PC-9 (cell line): ENCODE measurements at regions not wholly inside any gene's neighbourhood (a gene's known extent, or its start where the extent isn't known, plus 50 kb on each side); places are given as distances from the start of the nearest gene placed in this dataset.

ENCODE experiments used
- EZH2 ChIP-seq: fragments of 200-600 bp; sonication (generic); IDR thresholded peaks from 2 replicates; pipeline ENCODE4 v1.8.0; 2017; ENCODE audit warnings: antibody characterized with exemption, low read depth
- TF ChIP-seq, protein P1 (sequence below): fragments of 200-600 bp; sonication (generic); conservative IDR thresholded peaks from 2 replicates; pipeline ENCODE4 v1.6.1; 2017; ENCODE audit warnings: mixed run types, antibody characterized with exemption, mild to moderate bottlenecking, moderate library complexity

DNA sequence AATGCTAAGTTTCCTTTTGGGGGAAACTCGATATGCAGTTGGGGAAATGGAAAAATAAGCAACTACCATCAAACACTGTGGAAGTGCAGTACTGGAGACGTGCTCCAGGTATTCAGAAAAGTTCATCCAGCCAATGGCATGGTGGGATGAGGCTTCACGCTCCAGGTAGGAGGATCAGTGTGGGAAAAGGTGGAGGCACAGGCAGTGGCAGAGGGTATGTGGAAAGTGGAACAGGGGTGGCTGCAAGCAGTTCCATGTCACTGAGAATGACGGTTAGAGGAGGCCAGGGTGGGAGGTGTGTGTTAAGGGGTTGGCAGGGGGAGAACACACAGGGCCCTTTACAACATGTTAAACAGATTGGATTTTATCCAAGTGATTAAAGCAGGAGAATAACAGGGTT lies 105.1 kb upstream of the NCAM1 start:
- TF ChIP-seq EZH2 = no peak
- TF ChIP-seq, protein P1, sequence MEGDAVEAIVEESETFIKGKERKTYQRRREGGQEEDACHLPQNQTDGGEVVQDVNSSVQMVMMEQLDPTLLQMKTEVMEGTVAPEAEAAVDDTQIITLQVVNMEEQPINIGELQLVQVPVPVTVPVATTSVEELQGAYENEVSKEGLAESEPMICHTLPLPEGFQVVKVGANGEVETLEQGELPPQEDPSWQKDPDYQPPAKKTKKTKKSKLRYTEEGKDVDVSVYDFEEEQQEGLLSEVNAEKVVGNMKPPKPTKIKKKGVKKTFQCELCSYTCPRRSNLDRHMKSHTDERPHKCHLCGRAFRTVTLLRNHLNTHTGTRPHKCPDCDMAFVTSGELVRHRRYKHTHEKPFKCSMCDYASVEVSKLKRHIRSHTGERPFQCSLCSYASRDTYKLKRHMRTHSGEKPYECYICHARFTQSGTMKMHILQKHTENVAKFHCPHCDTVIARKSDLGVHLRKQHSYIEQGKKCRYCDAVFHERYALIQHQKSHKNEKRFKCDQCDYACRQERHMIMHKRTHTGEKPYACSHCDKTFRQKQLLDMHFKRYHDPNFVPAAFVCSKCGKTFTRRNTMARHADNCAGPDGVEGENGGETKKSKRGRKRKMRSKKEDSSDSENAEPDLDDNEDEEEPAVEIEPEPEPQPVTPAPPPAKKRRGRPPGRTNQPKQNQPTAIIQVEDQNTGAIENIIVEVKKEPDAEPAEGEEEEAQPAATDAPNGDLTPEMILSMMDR = no peak
